ENCODE measurements at regions not wholly inside any gene's neighbourhood (a gene's known extent, or its start where the extent isn't known, plus 50 kb on each side); places are given as distances from the start of the nearest gene placed in this dataset.

DNA sequence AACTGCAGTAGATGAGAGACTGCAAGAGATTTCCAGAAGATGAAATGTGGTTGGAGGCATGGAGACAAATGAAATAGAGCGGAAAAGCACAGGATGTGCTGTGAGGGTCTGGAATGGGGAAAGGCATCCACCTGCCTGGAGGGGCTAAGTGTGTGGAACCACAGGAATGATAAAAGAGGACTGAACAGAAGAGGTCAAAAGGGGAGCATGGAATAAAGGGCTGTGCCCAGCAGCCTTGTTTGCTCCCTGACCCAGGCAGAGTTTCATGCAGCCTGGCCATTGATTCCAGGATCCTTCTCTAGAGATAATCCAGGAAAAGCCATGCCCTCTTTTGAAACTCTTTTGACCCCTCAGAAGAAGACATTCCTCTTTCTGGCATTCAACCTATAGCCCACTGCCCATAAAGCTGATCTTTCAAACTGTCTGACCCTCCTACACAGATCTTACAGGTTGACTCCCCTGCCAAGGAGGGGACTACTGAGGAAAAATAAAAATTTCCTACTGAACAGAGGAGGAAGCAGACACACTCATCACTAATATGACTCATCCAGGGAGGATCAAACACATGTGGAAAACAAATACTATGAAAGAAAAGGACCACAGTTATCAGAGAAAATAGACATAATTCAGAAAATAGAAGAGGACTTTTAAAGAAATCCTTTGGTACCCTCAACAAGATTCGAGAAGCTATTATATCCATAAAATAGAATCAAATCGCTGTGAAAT lies 273.5 kb upstream of the PCSK5 start:
- TF ChIP-seq ZNF248 (tag by site-specific recombination; IDR thresholded peaks at IDR 0.05), result no peak
- TF ChIP-seq, protein P1, sequence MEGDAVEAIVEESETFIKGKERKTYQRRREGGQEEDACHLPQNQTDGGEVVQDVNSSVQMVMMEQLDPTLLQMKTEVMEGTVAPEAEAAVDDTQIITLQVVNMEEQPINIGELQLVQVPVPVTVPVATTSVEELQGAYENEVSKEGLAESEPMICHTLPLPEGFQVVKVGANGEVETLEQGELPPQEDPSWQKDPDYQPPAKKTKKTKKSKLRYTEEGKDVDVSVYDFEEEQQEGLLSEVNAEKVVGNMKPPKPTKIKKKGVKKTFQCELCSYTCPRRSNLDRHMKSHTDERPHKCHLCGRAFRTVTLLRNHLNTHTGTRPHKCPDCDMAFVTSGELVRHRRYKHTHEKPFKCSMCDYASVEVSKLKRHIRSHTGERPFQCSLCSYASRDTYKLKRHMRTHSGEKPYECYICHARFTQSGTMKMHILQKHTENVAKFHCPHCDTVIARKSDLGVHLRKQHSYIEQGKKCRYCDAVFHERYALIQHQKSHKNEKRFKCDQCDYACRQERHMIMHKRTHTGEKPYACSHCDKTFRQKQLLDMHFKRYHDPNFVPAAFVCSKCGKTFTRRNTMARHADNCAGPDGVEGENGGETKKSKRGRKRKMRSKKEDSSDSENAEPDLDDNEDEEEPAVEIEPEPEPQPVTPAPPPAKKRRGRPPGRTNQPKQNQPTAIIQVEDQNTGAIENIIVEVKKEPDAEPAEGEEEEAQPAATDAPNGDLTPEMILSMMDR (tag by site-specific recombination; IDR thresholded peaks at IDR 0.05), result no peak
- TF ChIP-seq ZNF239 (tag by site-specific recombination; IDR thresholded peaks at IDR 0.05), result no peak
- no peak for TF ChIP-seq ZNF10 (tag by site-specific recombination; IDR thresholded peaks at IDR 0.05)
- no peak for TF ChIP-seq PRDM4 (tag by site-specific recombination; IDR thresholded peaks at IDR 0.05)
- no peak for TF ChIP-seq ZNF423 (tag by site-specific recombination; IDR thresholded peaks at IDR 0.05)

Data from HEK293 (cell line).